HS-27A (cell line): ENCODE measurements at regions not wholly inside any gene's neighbourhood (a gene's known extent, or its start where the extent isn't known, plus 50 kb on each side); places are given as distances from the start of the nearest gene placed in this dataset.
"Not testable (repeated sequence)": the region's sequence is repeated elsewhere in the genome, so short reads cannot be mapped to it uniquely, and the experiment has no call there.

ENCODE experiments used
- DNase-seq: peaks from one replicate; pipeline ENCODE4 v3.0.0-alpha.2; 2012; ENCODE audit warnings: low read depth, missing footprints

- no peak for DNase-seq
Observed at GRCh38 chr2:173734797-173735196, 230.4 kb downstream of the SP3 start.

DNA sequence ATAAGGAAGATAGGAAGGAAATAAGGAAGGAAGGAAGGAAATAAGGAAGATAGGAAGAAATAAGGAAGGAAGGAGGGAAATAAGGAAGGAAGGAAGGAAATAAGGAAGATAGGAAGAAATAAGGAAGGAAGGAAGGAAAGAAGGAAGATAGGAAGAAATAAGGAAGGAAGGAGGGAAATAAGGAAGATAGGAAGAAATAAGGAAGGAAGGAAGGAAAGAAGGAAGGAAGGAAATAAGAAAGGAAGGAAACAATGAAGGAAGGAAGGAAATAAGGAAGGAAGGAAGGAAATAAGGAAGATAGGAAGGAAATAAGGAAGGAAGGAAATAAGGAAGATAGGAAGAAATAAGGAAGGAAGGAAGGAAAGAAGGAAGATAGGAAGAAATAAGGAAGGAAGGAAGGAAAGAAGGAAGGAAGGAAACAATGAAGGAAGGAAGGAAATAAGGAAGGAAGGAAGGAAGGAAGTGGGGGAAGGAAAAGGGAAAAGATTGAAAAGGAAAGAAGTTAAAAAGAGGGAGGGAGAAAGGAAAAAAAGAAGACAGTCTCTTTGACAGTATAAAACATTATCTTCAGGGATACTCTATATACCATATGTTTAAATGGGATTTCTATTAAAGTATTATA is 227.1 kb downstream of the SP3 start:
- DNase-seq: not testable (repeated sequence)

- no peak for DNase-seq
Observed at GRCh38 chr2:173739006-173739405, 226.2 kb downstream of the SP3 start.

DNA sequence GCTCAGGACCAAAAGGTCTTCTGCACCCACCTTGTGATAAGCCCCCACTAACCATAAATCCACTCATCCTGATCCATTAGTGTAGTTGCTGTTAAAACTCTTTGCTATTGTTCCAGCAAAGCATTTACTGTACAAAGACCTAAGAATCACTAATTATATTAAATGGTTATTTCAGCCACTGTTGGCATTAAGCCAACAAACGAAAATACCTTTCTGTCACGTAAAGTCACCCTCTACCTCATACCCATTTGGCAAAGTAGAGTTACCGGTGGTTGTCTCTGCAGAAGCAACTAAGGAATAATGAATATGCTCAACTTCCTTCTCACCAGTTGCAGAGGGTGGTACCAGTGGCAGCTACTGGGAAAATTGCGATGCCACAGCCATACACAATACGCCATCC is 224.5 kb downstream of the SP3 start:
- DNase-seq: no peak

- no peak for DNase-seq
Observed at GRCh38 chr2:173741759-173742158, 223.4 kb downstream of the SP3 start.

DNA sequence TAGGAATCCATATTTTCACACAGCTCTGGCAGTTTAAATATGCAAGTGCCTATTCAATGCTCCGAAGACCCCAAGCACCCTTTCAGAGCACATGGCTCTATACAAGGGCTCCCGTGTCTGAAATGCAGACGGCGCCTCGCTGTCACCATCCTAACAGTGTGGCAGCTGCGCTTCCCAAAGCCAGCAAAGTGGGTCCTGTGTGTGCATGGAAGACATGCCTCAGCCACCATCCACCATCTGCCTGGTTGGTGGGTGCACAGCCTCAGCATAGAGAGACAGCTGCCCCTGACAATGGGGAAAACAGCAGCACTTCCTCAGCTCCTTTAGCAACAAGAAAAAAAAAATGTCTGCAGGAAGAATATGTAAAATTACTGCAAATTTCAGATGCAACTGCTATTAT is 218.1 kb downstream of the SP3 start:
- DNase-seq: no peak

- no peak for DNase-seq
Observed at GRCh38 chr2:173749315-173749714, 215.9 kb downstream of the SP3 start.

- no peak for DNase-seq
Observed at GRCh38 chr2:173750353-173750801, 214.8 kb downstream of the SP3 start.

DNA sequence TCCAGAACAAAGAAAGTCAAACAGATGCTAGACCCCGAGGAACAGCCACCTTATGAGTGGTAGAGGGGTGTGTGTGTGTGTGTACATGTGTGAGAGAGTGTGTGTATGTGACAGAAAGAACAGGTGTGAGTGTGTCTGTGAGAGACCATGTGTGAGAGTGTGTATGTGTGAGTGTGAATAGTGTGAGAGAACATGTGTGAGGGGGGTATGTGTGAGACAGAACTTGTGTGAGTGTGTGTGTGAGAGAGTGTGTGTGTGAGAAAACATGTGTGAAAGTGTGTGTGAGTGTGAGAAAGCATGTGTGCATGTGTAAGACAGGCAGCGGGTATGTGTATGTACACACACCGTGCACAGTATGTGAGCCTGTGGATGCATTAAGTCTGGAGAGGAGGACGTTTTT is 214.3 kb downstream of the SP3 start:
- DNase-seq: no peak

DNA sequence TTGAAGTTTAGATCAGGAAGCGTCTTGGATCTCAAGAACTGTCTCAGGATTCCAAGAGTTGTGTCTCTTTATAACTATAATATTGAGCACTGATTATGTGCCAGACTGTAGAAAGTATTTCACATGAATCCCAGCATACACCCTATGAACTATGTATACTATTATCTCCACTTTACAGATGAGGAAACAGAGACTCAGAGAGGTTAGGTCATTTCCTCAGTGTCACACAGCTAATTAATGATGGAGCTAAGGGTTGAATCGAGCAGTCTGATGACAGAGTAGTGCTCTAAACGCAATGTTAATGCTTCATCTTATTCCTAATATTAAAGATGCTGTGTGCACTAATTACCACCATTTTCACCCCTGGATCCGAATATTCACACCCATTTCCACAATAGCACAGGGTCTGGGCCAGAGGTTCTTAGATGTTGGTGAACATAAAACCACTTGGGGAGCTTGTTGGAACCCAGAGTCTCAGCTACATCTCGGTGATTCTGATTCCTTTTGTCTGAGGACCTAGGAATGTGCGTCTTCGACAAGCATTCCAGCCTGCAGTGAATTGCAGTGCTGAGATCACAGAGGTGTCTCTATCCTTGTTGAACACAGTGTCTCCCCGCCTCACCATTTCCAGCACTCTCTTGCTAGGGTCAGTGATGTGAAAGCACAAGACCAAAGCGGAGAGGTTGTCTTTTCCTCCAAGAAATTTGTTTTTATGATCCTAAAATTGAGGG is 213.8 kb downstream of the SP3 start:
- DNase-seq: no peak

- no peak for DNase-seq
Observed at GRCh38 chr2:173752152-173752551, 213.0 kb downstream of the SP3 start.

- no peak for DNase-seq
Observed at GRCh38 chr2:173753441-173753840, 211.7 kb downstream of the SP3 start.

DNA sequence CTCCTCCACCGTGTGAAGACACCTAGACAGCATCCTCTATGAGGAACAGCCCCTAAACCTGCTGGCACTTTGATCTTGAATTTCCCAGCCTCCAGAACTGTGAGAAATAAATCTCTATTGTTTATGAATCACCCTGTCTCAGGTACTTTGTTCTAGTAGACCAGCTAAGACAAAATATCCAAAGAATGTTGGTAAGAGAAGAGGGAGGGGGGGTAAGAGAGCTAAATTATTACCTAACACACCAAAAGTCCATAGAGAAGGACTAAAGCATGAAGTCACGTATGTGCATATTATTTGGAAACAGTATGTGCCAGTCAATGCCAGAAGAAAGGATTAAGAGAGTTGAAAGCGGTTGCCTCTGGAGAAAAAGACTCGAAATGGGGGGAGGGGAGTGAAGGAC is 211.0 kb downstream of the SP3 start:
- DNase-seq: no peak

GRCh38 chr2:173754837-173755236 is 210.3 kb downstream of the SP3 start:
- DNase-seq: no peak

DNA sequence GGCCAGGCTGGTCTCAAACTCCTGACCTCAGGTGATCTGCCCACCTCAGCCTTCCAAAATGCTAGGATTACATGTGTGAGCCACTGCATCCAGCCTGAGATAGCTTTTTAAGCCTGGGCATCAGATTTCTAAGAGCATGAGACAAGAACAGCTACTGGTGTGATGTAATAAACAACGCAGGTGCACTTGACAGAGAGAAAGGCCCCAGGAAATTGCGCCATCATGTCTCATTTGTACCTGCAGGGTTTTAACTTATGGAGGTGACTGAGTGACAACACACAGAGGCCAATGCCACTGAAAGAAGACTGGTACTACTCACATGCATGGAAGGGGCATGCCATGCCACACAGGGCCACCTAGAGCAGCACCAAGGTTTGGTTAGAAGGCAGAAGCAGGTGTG is 209.4 kb downstream of the SP3 start:
- no peak for DNase-seq

DNA sequence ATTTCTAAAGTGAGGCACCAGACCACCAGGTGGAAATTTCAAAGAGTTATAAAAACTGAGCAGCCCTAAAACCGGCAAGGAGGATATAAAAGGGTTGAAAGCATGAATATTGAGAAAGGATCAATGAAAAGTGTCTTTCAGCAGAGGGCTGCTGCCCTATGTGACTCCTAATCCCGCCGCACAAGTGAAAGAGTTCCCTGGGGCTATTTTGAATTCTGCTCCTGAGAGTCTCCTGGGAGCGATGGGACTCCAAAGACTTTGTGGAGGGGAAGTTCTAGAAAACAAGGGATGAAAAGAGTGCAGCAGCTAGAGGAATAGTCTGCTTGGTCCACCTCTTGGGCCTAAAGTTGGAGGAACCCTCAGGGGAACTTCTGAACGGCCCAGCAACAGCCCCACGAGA is 205.2 kb downstream of the SP3 start:
- no peak for DNase-seq

GRCh38 chr2:173760553-173760952 is 204.6 kb downstream of the SP3 start:
- DNase-seq: no peak

DNA sequence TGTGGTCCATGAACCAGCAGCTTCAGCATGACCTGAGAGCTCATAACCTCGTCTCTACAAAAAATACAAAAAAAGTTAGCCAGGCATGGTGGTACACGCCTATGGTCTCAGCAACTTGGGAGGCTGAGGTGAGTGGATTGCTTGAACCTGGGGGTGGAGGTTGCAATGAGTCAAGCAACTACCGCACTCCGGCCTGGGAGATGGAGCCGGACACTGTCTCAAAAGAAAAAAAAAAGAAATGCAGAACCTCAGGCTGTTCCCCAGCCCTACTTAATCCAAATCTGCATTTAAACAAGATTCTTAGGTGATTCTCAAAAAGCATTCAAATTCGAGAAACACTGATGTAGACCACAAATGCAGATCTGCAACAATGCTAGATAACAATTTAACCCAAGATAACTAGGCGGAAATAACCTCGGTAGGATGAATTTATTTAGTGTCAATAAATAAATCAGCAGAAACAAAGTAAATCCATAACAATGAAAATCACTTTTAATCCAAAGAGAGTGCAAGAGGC is 203.5 kb downstream of the SP3 start:
- DNase-seq: no peak

GRCh38 chr2:173762221-173762620 is 203.0 kb downstream of the SP3 start:
- no peak for DNase-seq

- DNase-seq: no peak
Observed at GRCh38 chr2:173762864-173763263, 202.3 kb downstream of the SP3 start.

- DNase-seq: no peak
Observed at GRCh38 chr2:173763641-173764040, 201.5 kb downstream of the SP3 start.

- DNase-seq: no peak
Observed at GRCh38 chr2:173764094-173764493, 201.1 kb downstream of the SP3 start.

GRCh38 chr2:173766537-173767289 is 198.5 kb downstream of the SP3 start:
- DNase-seq: no peak
